ENCODE measurements at regions not wholly inside any gene's neighbourhood (a gene's known extent, or its start where the extent isn't known, plus 50 kb on each side); places are given as distances from the start of the nearest gene placed in this dataset.
"Not testable (repeated sequence)": the region's sequence is repeated elsewhere in the genome, so short reads cannot be mapped to it uniquely, and the experiment has no call there.

GRCh38 chr6:74269600-74269858 is 573.5 kb downstream of the CD109 start:
- TF ChIP-seq CTCF (IDR thresholded peaks at IDR 0.05): no peak
- TF ChIP-seq POLR2A (IDR thresholded peaks at IDR 0.05): no peak
- no peak for DNase-seq
- Histone ChIP-seq H3K27me3 (no peaks in the 10 kb centered on the region), H3K36me3 (replicated peaks in 1 of 2; ENCODE audit: insufficient read depth in 1 of 2, low read depth in 2 of 2) (no peaks in the 10 kb centered on the region), H3K4me1 (no peaks in the 10 kb centered on the region), H3K27ac (no peak overlapping the region), H3K9me3 (no peaks in the 10 kb centered on the region), H3K4me3 (no peak overlapping the region)
- ATAC-seq: no peak
- 46 to 75% methylated on average over 3 of the region's 3 CpGs for WGBS, 2 donors
- intact Hi-C loops (cut with DNase I): no loop called here

- Histone ChIP-seq H3K27me3 (no peaks in the 10 kb centered on the region), H3K27ac (no peak overlapping the region), H3K4me1 (no peaks in the 10 kb centered on the region), H3K9me3 (no peaks in the 10 kb centered on the region), H3K36me3 (replicated peaks in 1 of 2; ENCODE audit: insufficient read depth in 1 of 2, low read depth in 2 of 2) (no peaks in the 10 kb centered on the region), H3K4me3 (no peak overlapping the region)
- TF ChIP-seq CTCF (IDR thresholded peaks at IDR 0.05) (no peak), POLR2A (IDR thresholded peaks at IDR 0.05) (no peak)
- intact Hi-C loops (cut with DNase I): no loop called here
- no peak for DNase-seq
- no peak for ATAC-seq
- 23 to 32% methylated on average over 2 of the region's 2 CpGs for WGBS, 2 donors
Observed at GRCh38 chr6:74268815-74269599, 573.0 kb downstream of the CD109 start.

- H3K27ac ChIP-seq: no peak overlapping the region
- DNase-seq (no peak), ATAC-seq (no peak)
- H3K27me3 ChIP-seq: no peaks in the 10 kb centered on the region
- 27 to 30% methylated on average over 2 of the region's 2 CpGs for WGBS, 2 donors
- TF ChIP-seq POLR2A (IDR thresholded peaks at IDR 0.05) (no peak), CTCF (IDR thresholded peaks at IDR 0.05) (no peak)
- intact Hi-C loops (cut with DNase I): no loop called here
- H3K9me3 ChIP-seq: no peaks in the 10 kb centered on the region
- H3K36me3 ChIP-seq (replicated peaks in 1 of 2; ENCODE audit: insufficient read depth in 1 of 2, low read depth in 2 of 2): no peaks in the 10 kb centered on the region
- no peaks in the 10 kb centered on the region for H3K4me1 ChIP-seq
- no peak overlapping the region for H3K4me3 ChIP-seq
Observed at GRCh38 chr6:74259981-74260380, 564.0 kb downstream of the CD109 start.

- H3K27ac ChIP-seq: no peak overlapping the region
- no peak for ATAC-seq
- H3K4me1 ChIP-seq: no peaks in the 10 kb centered on the region
- no peak overlapping the region for H3K4me3 ChIP-seq
- intact Hi-C loops (cut with DNase I): no loop called here
- DNase-seq: no peak
- no peaks in the 10 kb centered on the region for H3K27me3 ChIP-seq
- H3K36me3 ChIP-seq (replicated peaks in 1 of 2; ENCODE audit: insufficient read depth in 1 of 2, low read depth in 2 of 2): no peaks in the 10 kb centered on the region
- no peaks in the 10 kb centered on the region for H3K9me3 ChIP-seq
- TF ChIP-seq POLR2A (IDR thresholded peaks at IDR 0.05) (no peak), CTCF (IDR thresholded peaks at IDR 0.05) (no peak)
- 5 to 12% methylated on average over 2 of the region's 2 CpGs for WGBS, 2 donors
Observed at GRCh38 chr6:74256781-74257180, 560.8 kb downstream of the CD109 start.

GRCh38 chr6:74256381-74256780 is 560.4 kb downstream of the CD109 start:
- Histone ChIP-seq H3K36me3 (replicated peaks in 1 of 2; ENCODE audit: insufficient read depth in 1 of 2, low read depth in 2 of 2) (no peaks in the 10 kb centered on the region), H3K27ac (no peak overlapping the region), H3K4me1 (peaks cover 4% of the 10 kb centered on the region), H3K9me3 (no peaks in the 10 kb centered on the region), H3K4me3 (no peak overlapping the region), H3K27me3 (no peaks in the 10 kb centered on the region)
- intact Hi-C loops (cut with DNase I): no loop called here
- no peak for ATAC-seq
- TF ChIP-seq POLR2A (IDR thresholded peaks at IDR 0.05): no peak
- no peak for TF ChIP-seq CTCF (IDR thresholded peaks at IDR 0.05)
- DNase-seq: no peak

- WGBS, 2 donors: 81 to 97% methylated on average over 6 to 21 of the region's 24 CpGs
- ATAC-seq; H3K4me1 ChIP-seq; H3K27me3 ChIP-seq; H3K4me3 ChIP-seq; H3K27ac ChIP-seq; H3K36me3 ChIP-seq (replicated peaks in 1 of 2; ENCODE audit: insufficient read depth in 1 of 2, low read depth in 2 of 2); H3K9me3 ChIP-seq; DNase-seq; intact Hi-C loops (cut with DNase I): not testable (repeated sequence)
Observed at GRCh38 chr6:74255007-74255406, 559.0 kb downstream of the CD109 start.

- H3K9me3 ChIP-seq; H3K36me3 ChIP-seq (replicated peaks in 1 of 2; ENCODE audit: insufficient read depth in 1 of 2, low read depth in 2 of 2); H3K27ac ChIP-seq; H3K27me3 ChIP-seq; ATAC-seq; DNase-seq; H3K4me3 ChIP-seq; intact Hi-C loops (cut with DNase I); H3K4me1 ChIP-seq: not testable (repeated sequence)
- WGBS, 2 donors: 92 to 93% methylated on average over 1 of the region's 1 CpG
Observed at GRCh38 chr6:74254147-74254546, 558.1 kb downstream of the CD109 start.
